HepG2 (cell line): ENCODE measurements at regions not wholly inside any gene's neighbourhood (a gene's known extent, or its start where the extent isn't known, plus 50 kb on each side); places are given as distances from the start of the nearest gene placed in this dataset.

Experiments
- HDAC6 ChIP-seq: fragments of 200-600 bp; sonication (generic); IDR thresholded peaks from 2 replicates; pipeline ENCODE4 v1.7.0; 2017; ENCODE audit warnings: mild to moderate bottlenecking, antibody characterized with exemption, low read length, low read depth
- NFIB ChIP-seq: sonication (generic); formaldehyde crosslinking; IDR thresholded peaks from 2 replicates; pipeline ENCODE4 v1.9.0; 2021; ENCODE audit warnings: missing genetic modification reagents, mild to moderate bottlenecking, borderline replicate concordance
- ZNF292 ChIP-seq: sonication (generic); formaldehyde crosslinking; IDR thresholded peaks from 2 replicates; pipeline ENCODE4 v1.8.1; 2022; ENCODE audit warnings: mild to moderate bottlenecking, low read depth, missing genetic modification reagents, borderline replicate concordance

DNA sequence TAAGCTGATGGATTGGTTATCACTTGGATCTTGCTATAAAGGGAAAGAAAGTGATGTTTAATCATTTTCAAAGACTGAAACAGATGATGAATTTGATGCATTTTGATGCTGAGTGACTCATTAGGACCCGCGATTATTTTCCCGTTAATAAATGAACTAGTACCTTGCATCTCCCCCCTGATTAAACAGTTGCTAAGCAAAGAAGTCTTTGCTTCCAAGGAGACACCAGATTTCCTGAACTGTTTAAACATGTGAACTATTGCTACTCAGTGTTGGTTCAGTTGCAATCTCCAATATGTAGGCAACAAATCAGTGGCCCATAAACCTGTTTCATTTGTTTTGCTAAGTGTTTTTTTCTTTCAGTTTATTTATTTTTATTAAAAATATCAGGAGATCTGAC, 375.2 kb downstream of the AACS start:
- TF ChIP-seq NFIB (CRISPR knock-in tag), result no peak
- TF ChIP-seq ZNF292 (CRISPR knock-in tag), result no peak
- no peak for TF ChIP-seq HDAC6
